ENCODE measurements at regions not wholly inside any gene's neighbourhood (a gene's known extent, or its start where the extent isn't known, plus 50 kb on each side); places are given as distances from the start of the nearest gene placed in this dataset.

DNA sequence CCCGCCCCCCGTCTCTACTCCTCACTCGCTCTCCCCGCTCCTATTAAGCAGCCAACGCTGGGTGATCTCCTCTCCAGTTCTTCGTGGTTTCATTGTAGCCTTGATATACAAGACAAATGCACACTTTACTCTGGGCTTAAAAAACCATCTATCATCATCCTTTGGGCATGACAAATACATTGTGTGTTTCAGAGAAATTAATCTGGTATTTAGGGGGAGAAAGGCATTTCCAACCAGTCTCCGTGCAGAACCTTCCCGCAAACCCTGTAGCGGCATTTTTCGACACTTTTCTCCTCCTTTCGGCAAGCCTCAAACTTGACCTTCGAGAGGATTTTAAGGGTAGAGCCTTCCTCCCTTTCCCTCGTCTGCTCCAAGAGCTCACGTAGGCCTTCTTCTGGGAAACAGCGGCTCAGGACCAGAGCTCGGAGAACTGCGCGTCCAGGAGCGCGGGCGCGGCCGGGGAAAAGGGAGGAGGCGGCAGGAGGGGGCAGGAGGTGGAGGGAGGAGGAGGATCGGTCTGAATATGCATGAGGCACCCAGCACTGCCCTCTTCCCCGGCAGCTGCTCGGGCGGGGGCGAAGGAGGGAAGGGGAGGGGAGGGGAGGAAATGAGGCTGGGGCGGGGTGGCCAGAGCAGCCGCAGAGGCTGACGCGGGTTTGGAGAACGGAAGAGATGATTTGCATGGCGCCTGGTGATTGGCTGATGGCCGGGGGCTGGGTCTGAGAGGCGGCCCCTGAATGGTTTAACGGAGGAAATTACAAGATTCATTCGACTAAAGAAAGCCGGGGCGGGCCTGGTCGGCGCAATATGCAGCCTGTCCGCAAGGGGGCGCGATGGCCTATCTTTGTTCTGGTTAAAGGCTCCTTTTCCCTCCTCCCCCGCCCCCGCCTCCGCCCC is 127.5 kb downstream of the TMEM161B start:
- Histone ChIP-seq H3K27ac (ENCODE audit: low read length) (peak overlapping the region; percentile 53), H3K4me1 (ENCODE audit: control insufficient read depth, insufficient read depth, low read length) (peaks cover 19% of the 10 kb centered on the region), H3K27me3 (ENCODE audit: control insufficient read depth, insufficient read depth, low read length) (peaks cover 19% of the 10 kb centered on the region), H3K9me3 (ENCODE audit: control insufficient read depth, insufficient read depth, low read depth, low read length) (no peaks in the 10 kb centered on the region), H3K36me3 (ENCODE audit: control insufficient read depth, insufficient read depth, low read length) (no peaks in the 10 kb centered on the region), H3K4me3 (ENCODE audit: low read depth in 2 of 2, low read length in 2 of 2) (peak overlapping the region; percentile 67 to 89)
- peak; percentile 82 for DNase-seq (ENCODE audit: low read depth, low spot score)
- ChIA-PET CTCF (interaction anchor here (0.6 to 1.0 kb wide), 4 partner anchors 360 to 1437 kb away, joined by 4 to 13 read pairs (median 4); no protein-coding TSS in a partner anchor), POLR2A (interaction anchor here (0.6 kb wide), 1 partner anchor 123 kb away, joined by 3 read pairs; no protein-coding TSS in a partner anchor)
- in situ Hi-C loops (cut with HindIII; ENCODE audit: low pct_unique_long_range_greater_than_20kb, low sequenced_read_pairs) = no loop called here
- TF ChIP-seq, protein P1, sequence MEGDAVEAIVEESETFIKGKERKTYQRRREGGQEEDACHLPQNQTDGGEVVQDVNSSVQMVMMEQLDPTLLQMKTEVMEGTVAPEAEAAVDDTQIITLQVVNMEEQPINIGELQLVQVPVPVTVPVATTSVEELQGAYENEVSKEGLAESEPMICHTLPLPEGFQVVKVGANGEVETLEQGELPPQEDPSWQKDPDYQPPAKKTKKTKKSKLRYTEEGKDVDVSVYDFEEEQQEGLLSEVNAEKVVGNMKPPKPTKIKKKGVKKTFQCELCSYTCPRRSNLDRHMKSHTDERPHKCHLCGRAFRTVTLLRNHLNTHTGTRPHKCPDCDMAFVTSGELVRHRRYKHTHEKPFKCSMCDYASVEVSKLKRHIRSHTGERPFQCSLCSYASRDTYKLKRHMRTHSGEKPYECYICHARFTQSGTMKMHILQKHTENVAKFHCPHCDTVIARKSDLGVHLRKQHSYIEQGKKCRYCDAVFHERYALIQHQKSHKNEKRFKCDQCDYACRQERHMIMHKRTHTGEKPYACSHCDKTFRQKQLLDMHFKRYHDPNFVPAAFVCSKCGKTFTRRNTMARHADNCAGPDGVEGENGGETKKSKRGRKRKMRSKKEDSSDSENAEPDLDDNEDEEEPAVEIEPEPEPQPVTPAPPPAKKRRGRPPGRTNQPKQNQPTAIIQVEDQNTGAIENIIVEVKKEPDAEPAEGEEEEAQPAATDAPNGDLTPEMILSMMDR (IDR thresholded peaks at IDR 0.05) = peak; percentile 86
- TF ChIP-seq TCF7L2 (IDR thresholded peaks at IDR 0.05; ENCODE audit: low read depth, low read length) (no peak), SIN3A (IDR thresholded peaks at IDR 0.05; ENCODE audit: borderline replicate concordance, insufficient read depth, low read depth, low read length) (no peak), POLR2AphosphoS5 (IDR thresholded peaks at IDR 0.05; ENCODE audit: low read depth, low read length) (no peak)
- TF ChIP-seq, protein P2, sequence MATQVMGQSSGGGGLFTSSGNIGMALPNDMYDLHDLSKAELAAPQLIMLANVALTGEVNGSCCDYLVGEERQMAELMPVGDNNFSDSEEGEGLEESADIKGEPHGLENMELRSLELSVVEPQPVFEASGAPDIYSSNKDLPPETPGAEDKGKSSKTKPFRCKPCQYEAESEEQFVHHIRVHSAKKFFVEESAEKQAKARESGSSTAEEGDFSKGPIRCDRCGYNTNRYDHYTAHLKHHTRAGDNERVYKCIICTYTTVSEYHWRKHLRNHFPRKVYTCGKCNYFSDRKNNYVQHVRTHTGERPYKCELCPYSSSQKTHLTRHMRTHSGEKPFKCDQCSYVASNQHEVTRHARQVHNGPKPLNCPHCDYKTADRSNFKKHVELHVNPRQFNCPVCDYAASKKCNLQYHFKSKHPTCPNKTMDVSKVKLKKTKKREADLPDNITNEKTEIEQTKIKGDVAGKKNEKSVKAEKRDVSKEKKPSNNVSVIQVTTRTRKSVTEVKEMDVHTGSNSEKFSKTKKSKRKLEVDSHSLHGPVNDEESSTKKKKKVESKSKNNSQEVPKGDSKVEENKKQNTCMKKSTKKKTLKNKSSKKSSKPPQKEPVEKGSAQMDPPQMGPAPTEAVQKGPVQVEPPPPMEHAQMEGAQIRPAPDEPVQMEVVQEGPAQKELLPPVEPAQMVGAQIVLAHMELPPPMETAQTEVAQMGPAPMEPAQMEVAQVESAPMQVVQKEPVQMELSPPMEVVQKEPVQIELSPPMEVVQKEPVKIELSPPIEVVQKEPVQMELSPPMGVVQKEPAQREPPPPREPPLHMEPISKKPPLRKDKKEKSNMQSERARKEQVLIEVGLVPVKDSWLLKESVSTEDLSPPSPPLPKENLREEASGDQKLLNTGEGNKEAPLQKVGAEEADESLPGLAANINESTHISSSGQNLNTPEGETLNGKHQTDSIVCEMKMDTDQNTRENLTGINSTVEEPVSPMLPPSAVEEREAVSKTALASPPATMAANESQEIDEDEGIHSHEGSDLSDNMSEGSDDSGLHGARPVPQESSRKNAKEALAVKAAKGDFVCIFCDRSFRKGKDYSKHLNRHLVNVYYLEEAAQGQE (IDR thresholded peaks at IDR 0.05; ENCODE audit: insufficient read depth in 1 of 2, low read depth in 2 of 2, low read length in 1 of 2) = no peak
- no TSS peak for BruUV-seq (replicated peaks)
- intact Hi-C loops (cut with micrococcal nuclease; ENCODE audit: unreplicated experiment) = loop anchor here (1.0 to 10.0 kb wide), 3 partner anchors 126 to 539 kb away; partner anchors contain the start of gene TMEM161B
- ATAC-seq = peak; percentile 95

DNA sequence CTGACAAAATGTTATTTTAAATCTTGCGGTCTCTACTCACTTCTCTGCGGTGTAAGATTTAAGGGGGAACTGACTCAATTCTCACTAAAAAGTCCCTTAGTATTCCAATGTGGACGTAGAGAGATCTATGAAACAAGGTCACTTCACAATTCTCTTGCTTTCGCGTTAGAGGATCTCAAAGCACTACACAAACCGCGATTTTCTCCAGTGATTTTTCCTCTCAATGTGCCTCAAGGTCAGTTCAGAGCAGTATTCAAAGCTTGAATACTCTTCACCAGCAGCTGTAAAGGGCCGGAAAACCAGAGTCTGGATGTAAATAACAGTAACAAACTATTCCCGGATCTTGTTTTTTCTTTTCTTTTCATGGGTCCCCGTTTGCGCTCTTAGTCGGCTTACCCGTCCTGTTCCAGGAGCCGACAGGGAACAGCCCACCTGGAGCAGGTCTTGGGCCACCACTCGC is 128.2 kb downstream of the TMEM161B start:
- H3K36me3 ChIP-seq (ENCODE audit: control insufficient read depth, insufficient read depth, low read length) = no peaks in the 10 kb centered on the region
- peaks cover 19% of the 10 kb centered on the region for H3K27me3 ChIP-seq (ENCODE audit: control insufficient read depth, insufficient read depth, low read length)
- POLR2A ChIA-PET = no interaction called here
- BruUV-seq (replicated peaks) = no TSS peak
- DNase-seq (ENCODE audit: low read depth, low spot score) (no peak), ATAC-seq (no peak)
- H3K9me3 ChIP-seq (ENCODE audit: control insufficient read depth, insufficient read depth, low read depth, low read length) = no peaks in the 10 kb centered on the region
- TF ChIP-seq, protein P2 (IDR thresholded peaks at IDR 0.05; ENCODE audit: insufficient read depth in 1 of 2, low read depth in 2 of 2, low read length in 1 of 2) = no peak
- TF ChIP-seq POLR2AphosphoS5 (IDR thresholded peaks at IDR 0.05; ENCODE audit: low read depth, low read length) (no peak), SIN3A (IDR thresholded peaks at IDR 0.05; ENCODE audit: borderline replicate concordance, insufficient read depth, low read depth, low read length) (no peak), TCF7L2 (IDR thresholded peaks at IDR 0.05; ENCODE audit: low read depth, low read length) (no peak)
- TF ChIP-seq, protein P1 (IDR thresholded peaks at IDR 0.05) = no peak
- CTCF ChIA-PET = interaction anchor here (0.6 to 1.0 kb wide), 2 partner anchors 359 to 1438 kb away, joined by 4 to 13 read pairs; no protein-coding TSS in a partner anchor
- H3K4me1 ChIP-seq (ENCODE audit: control insufficient read depth, insufficient read depth, low read length) = peaks cover 19% of the 10 kb centered on the region
- peak overlapping the region; percentile 67 to 89 for H3K4me3 ChIP-seq (ENCODE audit: low read depth in 2 of 2, low read length in 2 of 2)
- H3K27ac ChIP-seq (ENCODE audit: low read length) = no peak overlapping the region
- intact Hi-C loops (cut with micrococcal nuclease; ENCODE audit: unreplicated experiment) = loop anchor here (5.0 to 10.0 kb wide), 2 partner anchors 127 to 356 kb away; partner anchors contain the start of gene TMEM161B
- in situ Hi-C loops (cut with HindIII; ENCODE audit: low pct_unique_long_range_greater_than_20kb, low sequenced_read_pairs) = no loop called here

Measured in Panc1 (cell line).